ENCODE measurements at regions not wholly inside any gene's neighbourhood (a gene's known extent, or its start where the extent isn't known, plus 50 kb on each side); places are given as distances from the start of the nearest gene placed in this dataset.

GRCh38 chr2:81644189-81644588, 1339.6 kb upstream of the LRRTM1 start:
- no peak for TF ChIP-seq YY1 (IDR thresholded peaks at IDR 0.05; ENCODE audit: low read depth)
- TF ChIP-seq CREB1 (IDR thresholded peaks at IDR 0.05; ENCODE audit: low read depth) = no peak
